Tongue (tissue), 2 donors: ENCODE measurements at regions not wholly inside any gene's neighbourhood (a gene's known extent, or its start where the extent isn't known, plus 50 kb on each side); places are given as distances from the start of the nearest gene placed in this dataset. TPM values are rescaled to one million over a fixed set of nuclear protein-coding genes. Genes with fewer than 3 reads are reported as not detected.

ENCODE experiments used
- DNase-seq: peaks from one replicate; pipeline ENCODE4 v3.0.0-alpha.2; 2015
- small RNA-seq: library from RNA; depleted of rRNA; stranded (forward); fragments of <200 nt; gene quantifications from one replicate; pipeline ENCODE3, GENCODE V24; 2014; ENCODE audit warnings: low replicate concordance

DNA sequence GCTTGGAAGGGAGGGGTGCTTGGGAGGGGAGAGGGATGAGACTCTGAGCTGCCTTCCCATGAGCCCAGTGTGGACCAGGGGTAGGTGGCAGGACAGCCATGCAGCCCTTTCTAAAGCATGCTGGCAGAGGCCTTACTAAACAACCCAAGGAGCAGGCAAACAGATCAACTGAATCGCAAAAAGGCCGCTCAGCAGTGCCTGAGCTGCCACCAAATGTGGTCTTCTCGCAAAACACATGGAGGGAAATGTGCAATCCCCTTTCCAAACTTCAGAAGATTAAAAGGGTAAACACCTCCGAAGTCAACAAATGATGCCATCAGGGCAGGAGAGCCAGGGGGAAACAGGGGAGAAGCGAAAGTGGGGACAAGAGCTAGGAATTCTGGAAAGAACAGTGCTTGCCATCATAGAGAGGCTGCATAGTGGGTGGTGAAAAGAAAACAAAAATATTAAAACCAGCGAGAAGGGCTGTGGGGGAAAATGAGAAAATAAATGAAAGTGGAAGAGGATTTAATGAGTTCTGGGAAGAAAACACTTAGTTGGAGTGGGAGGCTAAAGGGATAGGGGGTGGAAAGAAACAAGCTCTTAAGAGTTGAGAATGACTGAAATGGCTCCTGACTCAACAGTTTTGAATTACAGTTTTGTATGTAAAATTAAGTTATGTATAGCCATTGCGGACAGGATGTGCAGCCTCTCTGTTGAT, 62.2 kb upstream of the ZNF32 start:
- DNase-seq, result no peak

DNA sequence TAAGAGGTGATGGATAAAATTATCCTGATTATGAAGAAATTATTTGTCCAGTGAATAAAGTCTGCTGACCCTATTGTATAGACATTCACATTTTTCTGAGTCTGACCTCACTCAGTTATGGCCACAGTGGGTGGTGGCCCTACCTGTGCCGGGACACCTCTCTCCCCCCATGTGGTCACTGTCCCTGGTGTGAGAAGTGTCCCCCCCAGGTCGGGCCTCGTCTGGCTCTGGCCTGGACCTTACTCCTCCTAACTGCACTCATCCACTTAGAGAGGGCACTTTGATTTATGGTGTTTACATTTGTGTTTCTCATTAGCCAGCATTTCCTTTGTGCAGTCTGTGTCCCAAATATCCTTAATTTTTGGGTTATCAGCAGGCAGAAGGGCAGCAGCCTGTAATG, 59.6 kb upstream of the ZNF32 start:
- DNase-seq, result no peak

- no peak for DNase-seq
Observed at GRCh38 chr10:43707770-43708169, 59.1 kb upstream of the ZNF32 start.

- DNase-seq, result no peak
Observed at GRCh38 chr10:43706166-43706565, 57.5 kb upstream of the ZNF32 start.

- DNase-seq, result no peak
Observed at GRCh38 chr10:43703286-43703685, 54.6 kb upstream of the ZNF32 start.

DNA sequence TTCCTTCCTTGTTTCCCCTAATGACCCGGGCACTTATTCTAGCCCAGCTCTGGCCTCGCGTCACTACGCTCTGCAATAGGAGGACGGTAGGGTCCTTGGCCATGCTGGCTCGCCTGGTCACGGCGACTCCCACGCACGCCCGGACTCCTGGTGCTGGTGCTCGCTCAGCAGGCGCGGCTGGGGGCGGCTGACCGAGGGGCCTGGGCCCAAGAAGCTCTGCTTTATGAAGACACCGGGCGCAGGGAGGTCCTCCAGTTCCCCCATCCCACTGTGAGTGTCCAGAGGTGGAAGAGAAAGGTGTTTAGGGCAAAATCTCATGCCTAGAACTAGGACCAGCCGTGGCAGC, 54.2 kb upstream of the ZNF32 start:
- DNase-seq, result no peak

DNA sequence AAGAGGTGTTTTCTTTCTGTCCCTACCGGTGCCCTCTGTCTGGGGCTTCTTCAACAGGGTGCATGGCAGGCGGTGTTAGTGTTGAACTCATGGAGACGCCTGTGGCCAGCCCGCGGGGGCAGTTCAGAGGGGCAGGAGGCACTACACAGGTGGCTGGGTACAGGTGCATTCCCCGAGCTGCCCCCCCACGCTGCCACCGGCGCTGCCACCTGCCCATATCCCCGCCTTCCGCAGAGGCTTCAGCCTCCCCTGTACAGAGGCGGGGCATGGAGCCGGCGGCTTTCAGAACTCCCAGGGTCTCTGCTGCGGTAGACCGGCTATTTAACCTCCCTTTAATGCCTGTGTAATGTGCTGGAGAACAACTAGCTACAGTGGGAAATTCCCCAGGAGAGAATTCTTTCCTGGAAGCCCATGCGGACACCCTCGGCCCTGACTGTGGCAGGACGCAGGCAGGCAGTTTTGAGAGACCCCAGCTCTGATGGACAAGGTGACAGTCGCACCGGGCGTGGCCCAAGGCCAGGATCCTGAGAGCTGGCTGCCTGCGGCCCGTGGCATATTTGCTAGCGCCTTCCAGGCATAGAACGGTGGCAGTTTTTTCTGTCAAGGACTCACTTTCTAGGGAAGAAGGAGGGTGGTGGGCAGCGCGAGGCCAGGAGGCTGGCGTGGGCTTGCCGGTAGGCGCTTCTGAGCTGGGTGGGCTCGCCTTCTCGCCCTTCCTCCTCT, 53.7 kb upstream of the ZNF32 start:
- no peak for DNase-seq

DNA sequence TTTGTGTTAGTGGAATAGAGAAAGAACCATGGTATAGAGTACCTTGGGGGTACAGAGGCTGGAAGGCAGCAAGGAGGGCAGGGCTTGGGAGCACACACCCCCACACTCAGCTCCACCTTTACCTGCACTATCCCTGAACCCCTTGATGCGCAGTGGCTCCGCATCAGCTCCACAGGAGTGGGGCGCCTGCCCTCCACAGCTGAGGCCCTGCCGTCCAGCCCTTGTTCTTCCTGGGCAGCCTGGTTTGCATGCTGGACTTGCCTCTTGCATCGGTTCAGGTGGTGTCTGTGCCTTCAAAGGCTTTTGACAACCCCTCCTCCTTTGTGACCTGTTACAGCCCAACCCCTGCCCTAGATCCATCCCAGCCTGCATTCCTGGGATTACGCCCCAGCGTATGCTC, 52.6 kb upstream of the ZNF32 start:
- no peak for DNase-seq

DNA sequence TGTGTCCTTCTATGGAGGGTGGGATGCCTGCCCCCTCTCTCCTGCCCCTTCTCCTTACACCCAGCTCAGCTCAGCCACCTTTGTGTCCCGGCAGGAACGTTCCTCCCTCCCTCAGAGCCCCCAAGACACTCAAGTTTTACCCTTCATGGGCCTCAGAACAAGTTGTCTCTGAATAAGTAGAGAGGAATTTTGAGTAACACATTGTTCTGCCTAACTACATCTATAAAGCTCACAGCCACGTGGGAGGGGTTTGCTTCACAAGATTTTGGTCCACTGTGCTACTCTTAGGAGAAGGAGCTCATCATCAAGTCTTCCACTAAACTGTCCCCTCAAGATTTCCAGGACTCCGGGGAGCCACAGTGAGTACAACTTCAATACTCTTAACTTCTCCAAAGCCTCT, 51.6 kb upstream of the ZNF32 start:
- no peak for DNase-seq

DNA sequence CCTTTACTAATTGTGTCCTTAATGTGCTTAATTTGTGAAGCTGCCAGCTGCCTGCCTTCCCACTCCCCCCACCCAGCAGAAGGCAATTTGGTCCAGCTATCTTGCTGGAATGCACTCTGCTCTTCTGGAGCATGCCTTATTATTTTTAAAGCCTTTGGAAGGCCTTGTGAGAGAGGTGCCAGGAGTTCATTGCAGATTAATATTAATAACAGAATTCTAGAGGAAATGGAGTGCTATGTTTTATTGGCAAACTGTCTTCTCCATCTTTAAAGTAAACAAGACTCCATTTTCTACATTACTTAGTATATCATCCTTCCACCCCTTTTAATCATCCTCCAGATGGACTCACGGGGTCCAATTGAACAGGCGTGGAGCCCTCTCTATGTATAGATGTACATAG, 50.8 kb upstream of the ZNF32 start:
- DNase-seq, result no peak

Small RNA genes lying in the stretch of these regions (small RNA-seq; reads per million reads assigned to genes)
- gene UQCRHP3, result not detected
